ENCODE measurements at regions not wholly inside any gene's neighbourhood (a gene's known extent, or its start where the extent isn't known, plus 50 kb on each side); places are given as distances from the start of the nearest gene placed in this dataset.
"Not testable (repeated sequence)": the region's sequence is repeated elsewhere in the genome, so short reads cannot be mapped to it uniquely, and the experiment has no call there.

DNA sequence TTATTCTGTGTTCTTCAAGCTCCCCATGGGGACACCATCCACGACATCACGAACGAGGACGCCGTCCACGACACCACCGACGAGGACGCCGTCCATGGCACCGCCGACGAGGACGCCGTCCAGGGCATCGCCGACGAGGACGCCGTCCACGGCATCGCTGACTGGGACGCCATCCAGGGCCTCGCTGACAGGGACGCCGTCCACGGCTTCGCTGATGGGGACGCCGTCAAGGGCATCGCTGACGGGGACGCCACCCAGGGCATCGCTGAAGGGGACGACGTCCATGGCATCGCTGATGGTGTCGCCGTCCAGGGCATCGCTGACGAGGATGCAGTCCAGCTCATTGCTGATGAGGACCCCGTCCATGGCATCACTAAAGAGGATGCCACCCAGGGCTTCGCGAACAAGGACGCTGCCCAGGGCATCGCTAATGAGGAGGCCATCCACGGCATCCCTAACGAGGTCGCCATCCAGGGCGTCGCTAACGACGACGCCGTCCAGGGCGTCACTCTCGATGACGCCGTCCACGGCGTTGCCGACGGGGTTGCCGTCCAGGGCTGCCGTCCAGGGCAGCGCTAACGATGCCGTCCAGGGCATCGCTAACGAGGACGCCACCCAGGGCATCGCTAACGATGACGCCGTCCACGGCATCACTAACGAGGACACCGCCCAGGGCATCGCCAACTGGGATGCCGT is 949.2 kb downstream of the TUBA3C start:
- Histone ChIP-seq H3K4me3 (ENCODE audit: insufficient read depth, low read depth, low read length) (no peak overlapping the region), H3K27me3 (ENCODE audit: control insufficient read depth, insufficient read depth, low read length) (no peaks in the 10 kb centered on the region), H3K36me3 (replicated peaks; ENCODE audit: control insufficient read depth, insufficient read depth, low read length) (no peaks in the 10 kb centered on the region)
- DNase-seq = peak; percentile 19

DNA sequence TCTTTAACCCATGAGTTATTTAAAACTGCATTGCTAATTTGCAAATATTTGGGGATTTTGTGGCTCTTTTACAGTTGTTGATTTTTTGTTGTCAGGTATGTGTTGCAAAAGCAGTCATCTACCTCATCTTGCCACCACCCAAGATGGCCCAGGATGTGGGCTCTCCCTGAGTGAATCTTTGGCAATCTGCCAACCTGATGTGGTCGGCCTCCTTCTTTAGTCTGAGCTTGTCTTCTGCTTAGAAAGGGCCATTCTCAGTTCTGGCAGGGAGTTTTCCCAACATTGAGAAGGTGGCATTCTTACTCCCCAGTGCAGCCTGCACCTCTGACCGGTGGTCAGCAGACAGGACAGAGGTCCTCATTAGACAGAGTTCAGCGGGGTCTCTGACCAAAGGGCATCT is 957.2 kb downstream of the TUBA3C start:
- DNase-seq; H3K4me3 ChIP-seq (ENCODE audit: insufficient read depth, low read depth, low read length); H3K36me3 ChIP-seq (replicated peaks; ENCODE audit: control insufficient read depth, insufficient read depth, low read length); H3K27me3 ChIP-seq (ENCODE audit: control insufficient read depth, insufficient read depth, low read length): not testable (repeated sequence)

DNA sequence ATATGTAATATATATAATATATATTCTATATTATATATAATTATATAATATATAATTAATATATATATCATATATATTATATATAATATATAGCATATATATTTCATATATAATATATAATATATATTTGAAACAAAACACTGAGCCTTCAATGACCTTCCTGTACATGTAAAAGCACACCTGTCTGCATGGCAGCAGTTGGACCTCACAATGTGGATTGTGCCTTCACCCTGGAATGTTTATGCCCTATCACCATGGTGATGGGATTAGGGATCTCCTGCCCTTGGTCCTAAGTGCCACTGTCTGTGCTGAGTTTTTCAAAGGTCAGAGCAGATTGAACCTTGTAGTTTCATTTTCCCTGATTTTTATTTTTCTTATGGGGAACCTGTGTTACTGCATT is 966.9 kb downstream of the TUBA3C start:
- not testable (repeated sequence) for H3K36me3 ChIP-seq (replicated peaks; ENCODE audit: control insufficient read depth, insufficient read depth, low read length); H3K4me3 ChIP-seq (ENCODE audit: insufficient read depth, low read depth, low read length); DNase-seq; H3K27me3 ChIP-seq (ENCODE audit: control insufficient read depth, insufficient read depth, low read length)

DNA sequence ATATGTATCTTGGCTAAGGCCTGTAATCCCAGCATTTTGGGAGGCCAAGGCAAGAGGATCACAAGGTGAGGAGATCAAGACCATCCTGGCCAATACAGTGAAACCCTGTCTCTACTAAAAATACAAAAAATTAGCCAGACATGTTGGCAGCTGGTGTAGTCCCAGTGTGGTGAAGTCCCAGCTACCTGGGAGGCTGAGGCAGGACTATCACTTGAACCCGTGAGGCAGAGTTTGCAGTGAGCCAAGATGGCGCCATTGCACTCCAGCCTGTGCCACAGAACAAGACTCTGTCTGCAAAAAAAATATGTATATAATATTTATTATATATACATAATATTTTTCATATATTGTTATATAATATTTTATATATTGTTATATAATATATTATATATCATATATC is 968.1 kb downstream of the TUBA3C start:
- not testable (repeated sequence) for DNase-seq; H3K36me3 ChIP-seq (replicated peaks; ENCODE audit: control insufficient read depth, insufficient read depth, low read length); H3K4me3 ChIP-seq (ENCODE audit: insufficient read depth, low read depth, low read length); H3K27me3 ChIP-seq (ENCODE audit: control insufficient read depth, insufficient read depth, low read length)

DNA sequence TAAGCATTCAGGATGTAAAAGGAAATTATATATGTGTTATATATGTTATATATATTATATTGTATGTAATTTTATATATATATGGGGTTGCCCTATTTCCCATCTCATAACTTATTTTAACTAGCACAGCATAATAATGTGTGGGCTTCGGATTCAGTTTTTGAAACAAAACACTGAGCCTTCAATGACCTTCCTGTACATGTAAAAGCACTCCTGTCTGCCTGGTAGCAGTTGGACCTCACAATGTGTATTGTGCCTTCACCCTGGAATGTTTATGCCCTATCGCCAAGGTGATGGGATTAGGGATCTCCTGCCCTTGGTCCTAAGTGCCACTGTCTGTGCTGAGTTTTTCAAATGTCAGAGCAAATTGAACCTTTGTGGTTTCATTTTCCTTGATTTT is 968.8 kb downstream of the TUBA3C start:
- Histone ChIP-seq H3K27me3 (ENCODE audit: control insufficient read depth, insufficient read depth, low read length) (no peaks in the 10 kb centered on the region), H3K4me3 (ENCODE audit: insufficient read depth, low read depth, low read length) (no peak overlapping the region), H3K36me3 (replicated peaks; ENCODE audit: control insufficient read depth, insufficient read depth, low read length) (no peaks in the 10 kb centered on the region)
- DNase-seq = no peak

DNA sequence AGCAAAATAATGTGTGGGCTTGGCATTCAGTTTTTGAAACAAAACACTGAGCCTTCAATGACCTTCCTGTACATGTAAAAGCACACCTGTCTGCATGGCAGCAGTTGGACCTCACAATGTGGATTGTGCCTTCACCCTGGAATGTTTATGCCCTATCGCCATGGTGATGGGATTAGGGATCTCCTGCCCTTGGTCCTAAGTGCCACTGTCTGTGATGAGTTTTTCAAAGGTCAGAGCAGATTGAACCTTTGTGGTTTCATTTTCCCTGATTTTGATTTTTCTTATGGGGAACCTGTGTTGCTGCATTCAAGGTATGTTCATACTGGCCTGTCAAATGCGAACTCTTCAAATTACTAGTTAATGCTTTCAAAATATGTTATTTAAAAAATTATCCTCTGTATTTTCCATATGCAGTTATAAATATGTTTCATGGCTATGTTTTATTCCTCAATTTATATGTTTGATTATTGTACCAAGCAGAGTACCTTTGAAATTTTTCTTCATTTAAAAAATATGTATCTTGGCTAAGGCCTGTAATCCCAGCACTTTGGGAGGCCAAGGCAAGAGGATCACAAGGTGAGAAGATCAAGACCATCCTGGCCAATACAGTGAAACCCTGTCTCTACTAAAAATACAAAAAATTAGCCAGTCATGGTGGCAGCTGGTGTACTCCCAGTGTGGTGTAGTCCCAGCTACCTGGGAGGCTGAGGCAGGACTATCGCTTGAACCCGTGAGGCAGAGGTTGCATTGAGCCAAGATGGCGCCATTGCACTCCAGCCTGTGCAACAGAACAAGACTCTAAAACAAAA is 969.7 kb downstream of the TUBA3C start:
- not testable (repeated sequence) for H3K36me3 ChIP-seq (replicated peaks; ENCODE audit: control insufficient read depth, insufficient read depth, low read length); DNase-seq; H3K4me3 ChIP-seq (ENCODE audit: insufficient read depth, low read depth, low read length); H3K27me3 ChIP-seq (ENCODE audit: control insufficient read depth, insufficient read depth, low read length)

DNA sequence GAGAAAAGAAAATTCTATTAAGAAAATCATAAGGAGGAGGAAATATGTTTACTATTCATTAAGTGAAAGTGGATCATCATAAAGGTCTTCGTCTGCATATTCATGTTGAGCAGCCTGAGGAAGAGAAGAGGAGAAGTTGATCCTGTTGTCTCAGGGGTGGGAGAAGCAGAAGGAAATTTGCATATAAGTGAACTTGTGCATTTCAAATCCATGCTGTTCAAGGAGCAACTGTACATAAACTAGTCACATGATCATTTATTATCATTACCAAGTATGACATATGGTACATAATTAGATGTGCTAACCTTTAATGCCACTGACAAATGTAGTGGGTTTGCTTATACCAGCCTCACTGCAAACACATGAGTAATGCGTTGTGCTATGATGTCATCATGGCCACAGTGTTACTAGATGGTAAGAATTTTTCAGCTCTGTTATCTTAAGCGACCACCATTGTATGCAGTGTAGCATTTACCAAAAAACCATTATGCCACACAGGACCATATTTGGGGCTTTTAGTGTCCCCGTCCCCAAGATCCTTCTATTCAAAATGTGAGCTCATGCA is 976.9 kb downstream of the TUBA3C start:
- H3K36me3 ChIP-seq (replicated peaks; ENCODE audit: control insufficient read depth, insufficient read depth, low read length); H3K4me3 ChIP-seq (ENCODE audit: insufficient read depth, low read depth, low read length); DNase-seq; H3K27me3 ChIP-seq (ENCODE audit: control insufficient read depth, insufficient read depth, low read length): not testable (repeated sequence)

DNA sequence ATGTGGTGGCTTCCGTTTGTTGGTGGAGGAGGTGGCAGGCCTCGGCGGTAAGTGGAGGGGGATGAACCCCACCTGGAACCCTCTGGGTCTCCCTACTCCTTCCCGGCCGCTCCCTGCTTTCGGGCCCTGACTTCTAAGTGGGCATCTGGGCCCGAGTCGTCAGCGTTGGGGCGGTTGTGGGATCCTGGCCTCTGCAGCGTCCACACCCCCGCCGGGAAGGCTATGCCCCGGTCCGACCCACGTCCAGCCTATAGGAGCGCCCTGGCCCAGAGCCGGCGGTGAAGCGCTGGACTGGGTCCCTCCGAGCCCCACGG is 986.3 kb downstream of the TUBA3C start:
- H3K27me3 ChIP-seq (ENCODE audit: control insufficient read depth, insufficient read depth, low read length); H3K4me3 ChIP-seq (ENCODE audit: insufficient read depth, low read depth, low read length); H3K36me3 ChIP-seq (replicated peaks; ENCODE audit: control insufficient read depth, insufficient read depth, low read length); DNase-seq: not testable (repeated sequence)

DNA sequence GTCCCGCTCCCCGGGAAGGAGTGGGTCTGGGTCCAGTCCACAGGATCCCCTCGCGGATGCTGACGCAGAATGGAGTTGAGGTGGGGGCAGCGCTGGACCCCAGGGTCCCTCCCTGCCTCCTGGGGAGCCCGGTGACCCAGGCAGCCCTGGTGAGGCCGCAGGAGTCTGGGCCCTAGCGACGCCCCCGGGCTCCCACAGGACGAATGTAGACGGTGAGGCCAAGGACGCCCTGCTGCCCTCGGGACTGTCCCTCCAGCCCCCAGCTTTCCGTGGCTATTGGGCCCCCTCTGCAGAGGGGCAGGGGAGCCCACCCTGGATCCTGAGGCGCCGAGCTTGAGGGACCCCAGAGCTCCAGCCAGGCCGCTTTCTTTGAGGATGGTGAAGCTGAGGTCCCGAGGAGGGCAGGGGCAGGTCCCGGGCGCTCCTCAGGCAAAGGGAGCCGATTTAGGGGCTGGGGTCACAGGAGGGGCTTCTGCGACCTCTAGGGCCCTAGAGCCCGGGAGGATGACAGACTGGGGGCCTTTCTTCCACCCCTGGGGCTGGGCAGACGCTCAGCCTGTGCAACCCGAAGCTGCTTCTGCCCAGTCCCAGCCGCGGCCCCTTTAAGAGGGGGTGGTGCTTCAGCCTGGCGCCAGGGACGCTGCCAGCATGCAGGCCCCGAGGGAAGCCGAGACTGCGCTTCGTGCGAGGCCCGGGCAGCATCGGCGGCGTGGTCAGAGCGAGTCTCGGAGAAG is 986.8 kb downstream of the TUBA3C start:
- not testable (repeated sequence) for DNase-seq; H3K4me3 ChIP-seq (ENCODE audit: insufficient read depth, low read depth, low read length)

DNA sequence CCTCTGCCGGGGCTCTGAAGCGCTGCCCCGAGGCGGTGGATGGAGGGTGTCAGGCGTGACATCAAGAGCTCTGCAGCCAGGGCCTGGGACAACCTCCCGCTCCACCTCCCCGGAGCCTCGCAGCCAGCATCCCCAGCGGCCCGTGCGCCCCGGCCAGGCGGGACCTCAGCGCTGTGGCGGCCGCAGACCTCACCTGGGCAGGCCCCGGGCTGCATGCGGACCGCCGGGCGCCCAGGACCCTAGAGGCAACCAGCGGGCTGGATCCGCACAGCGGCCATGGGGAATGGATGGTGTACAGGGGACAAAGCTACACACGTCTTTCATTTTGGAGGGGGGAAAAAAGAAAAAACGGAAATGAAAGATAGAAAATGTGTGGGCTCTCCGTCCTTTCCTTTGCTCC is 987.5 kb downstream of the TUBA3C start:
- not testable (repeated sequence) for H3K27me3 ChIP-seq (ENCODE audit: control insufficient read depth, insufficient read depth, low read length); DNase-seq; H3K4me3 ChIP-seq (ENCODE audit: insufficient read depth, low read depth, low read length); H3K36me3 ChIP-seq (replicated peaks; ENCODE audit: control insufficient read depth, insufficient read depth, low read length)

More for the DNA sequence above, 986.8 kb downstream of the TUBA3C start:
- not testable (repeated sequence) for H3K36me3 ChIP-seq (replicated peaks; ENCODE audit: control insufficient read depth, insufficient read depth, low read length); H3K27me3 ChIP-seq (ENCODE audit: control insufficient read depth, insufficient read depth, low read length)
